ENCODE measurements at regions not wholly inside any gene's neighbourhood (a gene's known extent, or its start where the extent isn't known, plus 50 kb on each side); places are given as distances from the start of the nearest gene placed in this dataset.
A peak's percentile ranks its signal among the peaks of the same experiment; 100 is the strongest.

DNA sequence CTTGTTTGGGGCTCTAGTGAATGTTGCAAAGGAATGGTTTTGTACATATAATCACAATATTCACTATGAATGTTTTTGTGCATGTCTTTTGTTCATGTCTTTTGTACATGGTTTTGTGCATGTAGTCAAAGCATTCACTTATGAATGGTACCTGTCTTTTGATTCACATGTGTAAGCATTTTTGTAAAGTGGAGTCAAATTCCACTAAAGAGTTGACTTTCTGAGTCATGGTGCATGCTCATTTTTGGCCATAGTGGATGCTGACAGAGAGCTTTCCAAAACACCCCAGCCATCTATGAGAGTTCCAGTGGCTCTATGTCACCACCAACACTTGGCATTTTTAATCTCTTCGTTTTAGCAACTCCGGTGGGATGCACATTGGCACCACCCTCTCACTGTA is 1185.9 kb upstream of the TMEM132C start:
- ATAC-seq = no peak
- DNase-seq = no peak
- intact Hi-C loops (cut with micrococcal nuclease) = no loop called here

DNA sequence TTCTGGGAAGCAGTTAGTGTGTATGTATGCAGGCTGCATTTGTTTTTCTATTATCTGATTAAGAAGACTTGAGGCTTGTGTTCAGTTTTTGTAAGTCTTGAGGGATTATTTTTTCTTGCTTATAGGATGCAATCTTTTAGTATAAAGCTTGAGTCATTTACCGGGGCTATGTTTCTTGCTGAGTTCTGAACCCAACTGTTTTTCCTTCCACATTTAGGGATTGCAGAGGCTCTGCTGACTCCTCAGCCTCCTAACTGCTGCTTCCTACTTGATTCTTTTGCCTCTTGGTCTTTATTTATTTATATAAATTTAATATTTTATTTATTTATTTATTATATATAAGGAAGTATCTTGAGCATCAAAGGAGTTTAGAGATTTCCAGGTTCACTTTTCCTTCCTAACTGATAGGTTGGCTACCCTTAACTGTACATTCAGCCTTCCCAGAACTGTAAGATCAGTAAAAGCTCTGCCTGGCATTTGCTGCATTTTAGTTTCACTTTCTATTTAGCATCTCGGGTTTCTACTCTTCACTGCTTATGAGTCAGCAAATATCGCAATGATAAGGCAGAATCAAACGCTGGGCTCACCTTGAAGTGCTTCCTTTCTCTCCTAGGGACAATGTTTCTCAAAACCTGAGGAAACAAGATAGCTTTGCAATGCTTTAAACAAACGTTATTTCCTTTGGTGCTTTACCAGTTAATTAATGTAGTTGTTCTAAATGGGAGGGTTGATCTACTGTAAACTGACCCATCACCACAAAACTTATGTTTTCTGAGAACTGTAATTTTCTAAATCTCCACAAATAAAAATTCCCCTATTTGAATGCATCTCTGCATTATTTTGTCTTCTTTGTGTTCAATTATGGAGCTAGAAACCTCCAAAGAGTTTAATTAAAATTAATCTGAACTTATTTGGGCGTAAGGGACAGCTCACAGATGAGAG is 1183.7 kb upstream of the TMEM132C start:
- intact Hi-C loops (cut with micrococcal nuclease) = no loop called here
- ATAC-seq (peak; percentile 73), DNase-seq (no peak)

DNA sequence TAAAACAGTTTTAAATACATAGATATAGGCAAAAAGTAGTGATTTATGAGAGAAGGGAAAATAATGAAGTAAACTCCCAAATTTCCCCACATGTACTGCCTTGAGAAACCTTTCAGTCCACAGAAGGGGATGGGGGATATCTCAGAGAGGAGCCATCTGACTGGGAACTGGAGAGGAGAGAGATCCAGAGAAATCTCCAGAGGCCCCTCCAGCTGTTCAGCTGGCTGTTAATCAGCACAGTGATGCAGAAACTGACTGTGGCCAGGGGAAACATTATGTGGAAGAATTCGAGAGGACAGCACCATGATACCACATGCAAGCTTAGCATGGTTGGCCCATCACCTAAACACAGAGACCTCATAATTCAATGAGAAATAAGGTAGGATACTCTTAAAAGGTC is 1165.9 kb upstream of the TMEM132C start:
- DNase-seq (no peak), ATAC-seq (no peak)
- intact Hi-C loops (cut with micrococcal nuclease) = no loop called here

DNA sequence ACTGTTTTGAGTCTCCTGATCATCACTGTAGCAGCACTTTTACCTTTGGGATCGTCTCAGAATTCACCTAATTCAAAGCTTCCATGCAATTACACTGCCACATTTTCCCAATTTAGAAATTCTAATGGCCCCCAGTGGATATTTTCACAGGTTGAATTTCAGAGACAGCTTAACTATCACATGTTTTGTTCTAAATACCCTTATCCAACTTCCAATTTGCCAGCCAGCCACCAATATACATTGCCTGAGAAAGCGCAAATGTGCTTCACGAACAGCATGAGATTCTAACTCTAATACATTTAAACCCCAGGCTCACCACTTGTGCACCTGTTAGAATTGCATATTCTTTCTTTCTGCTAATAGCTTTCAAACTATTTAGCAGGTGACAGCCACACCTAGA is 1160.9 kb upstream of the TMEM132C start:
- ATAC-seq = no peak
- intact Hi-C loops (cut with micrococcal nuclease) = no loop called here
- DNase-seq = no peak

DNA sequence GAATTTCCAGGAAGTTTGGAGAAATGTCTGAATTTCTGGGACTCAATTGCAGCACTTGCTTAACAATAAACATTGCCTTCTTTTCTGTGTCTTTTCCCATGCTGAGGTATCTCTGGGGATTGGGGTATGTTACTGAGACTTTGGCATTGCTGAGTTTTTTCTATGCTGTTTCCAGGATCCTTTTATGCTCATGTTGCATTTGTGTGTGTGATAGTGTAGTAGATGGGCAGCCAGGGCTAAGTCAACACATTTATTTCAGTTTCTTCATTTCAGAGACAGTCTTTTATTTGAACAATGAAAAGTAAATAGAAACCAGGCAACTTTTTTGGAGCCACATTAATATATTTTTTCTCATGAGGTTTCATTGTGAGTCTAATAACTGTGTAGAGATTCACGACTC is 1160.3 kb upstream of the TMEM132C start:
- DNase-seq (no peak), ATAC-seq (no peak)
- intact Hi-C loops (cut with micrococcal nuclease) = no loop called here

DNA sequence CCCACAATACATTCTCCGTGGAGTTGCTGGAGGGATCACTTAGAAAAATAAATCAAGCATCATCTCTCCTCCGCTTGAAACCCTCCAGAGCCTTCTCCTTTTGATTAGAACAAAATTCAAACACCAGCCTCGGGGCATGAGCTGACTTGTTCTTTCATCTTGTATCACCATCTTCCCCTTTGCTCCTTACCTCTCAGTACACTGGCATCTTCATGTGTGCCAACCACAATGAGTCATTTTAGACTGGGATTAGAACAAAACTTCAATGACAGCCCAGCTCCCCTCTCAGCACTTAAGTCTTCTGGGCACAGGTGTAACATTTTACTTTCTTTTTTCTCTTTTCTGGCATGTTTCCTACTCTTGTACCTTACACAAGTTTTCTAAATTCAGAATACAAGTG is 1159.2 kb upstream of the TMEM132C start:
- intact Hi-C loops (cut with micrococcal nuclease) = no loop called here
- ATAC-seq (no peak), DNase-seq (no peak)

DNA sequence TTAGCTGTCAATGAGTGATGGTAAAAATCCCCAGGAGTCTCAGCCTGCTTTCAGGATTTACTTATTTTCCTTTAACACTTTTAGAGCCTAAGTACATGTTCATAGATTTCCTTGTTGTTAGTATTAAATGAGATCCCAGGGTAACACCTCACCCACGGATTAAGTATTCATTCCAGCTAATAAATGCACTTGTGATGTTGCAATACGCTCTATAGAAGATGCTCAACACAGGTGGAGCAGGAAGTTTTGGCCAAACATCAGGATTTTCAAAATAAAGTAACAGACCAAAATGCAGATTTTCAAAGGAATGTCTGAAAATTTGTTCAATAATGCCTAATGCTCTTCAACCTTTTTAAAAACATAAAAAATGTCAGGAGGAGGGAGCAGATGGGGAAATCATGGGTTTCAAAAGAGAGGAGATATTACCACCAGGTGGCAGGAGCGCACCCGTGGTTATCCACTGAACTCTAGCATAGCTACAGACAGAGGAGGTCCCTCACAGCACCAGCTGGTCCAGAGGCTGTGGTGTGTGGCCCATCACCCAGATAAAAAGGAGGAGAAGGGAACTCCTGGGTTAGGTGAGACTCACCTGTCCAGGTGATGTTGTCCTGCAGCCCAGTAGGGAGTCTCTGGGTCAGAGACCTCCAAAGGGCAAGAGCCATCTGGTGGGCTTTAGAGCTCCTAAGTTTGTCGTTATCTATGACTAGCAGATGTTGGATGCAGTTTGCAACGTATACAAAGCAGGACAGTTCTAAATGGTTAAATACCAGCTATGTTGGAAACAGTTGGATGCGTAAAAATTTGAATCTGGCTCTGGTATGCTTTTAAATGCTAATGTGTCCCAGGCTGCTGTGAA is 1158.4 kb upstream of the TMEM132C start:
- ATAC-seq = peak; percentile 55
- intact Hi-C loops (cut with micrococcal nuclease) = no loop called here
- DNase-seq = peak; percentile 57

DNA sequence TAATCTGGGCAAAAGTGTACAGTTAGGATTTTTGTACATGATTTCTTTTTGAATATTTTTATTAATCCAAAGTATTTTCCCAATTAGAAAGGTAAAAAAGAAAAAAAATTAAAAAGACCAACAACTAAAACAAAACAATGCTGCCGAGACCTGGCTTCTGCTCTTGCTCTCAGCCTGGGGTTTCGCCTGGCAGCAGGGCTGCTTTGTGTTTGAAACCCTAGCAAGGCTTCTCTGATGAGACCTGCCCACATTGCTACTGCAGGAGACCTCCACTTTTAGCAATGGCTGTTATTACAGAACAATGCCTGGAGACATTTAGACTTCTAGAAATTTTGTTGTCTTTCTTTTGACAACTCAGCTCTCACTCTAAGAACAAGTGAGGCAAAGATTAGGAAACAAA is 1153.0 kb upstream of the TMEM132C start:
- intact Hi-C loops (cut with micrococcal nuclease) = loop anchor here (10.0 kb wide), 1 partner anchor 171 kb away; no protein-coding TSS in a partner anchor
- DNase-seq (no peak), ATAC-seq (no peak)

DNA sequence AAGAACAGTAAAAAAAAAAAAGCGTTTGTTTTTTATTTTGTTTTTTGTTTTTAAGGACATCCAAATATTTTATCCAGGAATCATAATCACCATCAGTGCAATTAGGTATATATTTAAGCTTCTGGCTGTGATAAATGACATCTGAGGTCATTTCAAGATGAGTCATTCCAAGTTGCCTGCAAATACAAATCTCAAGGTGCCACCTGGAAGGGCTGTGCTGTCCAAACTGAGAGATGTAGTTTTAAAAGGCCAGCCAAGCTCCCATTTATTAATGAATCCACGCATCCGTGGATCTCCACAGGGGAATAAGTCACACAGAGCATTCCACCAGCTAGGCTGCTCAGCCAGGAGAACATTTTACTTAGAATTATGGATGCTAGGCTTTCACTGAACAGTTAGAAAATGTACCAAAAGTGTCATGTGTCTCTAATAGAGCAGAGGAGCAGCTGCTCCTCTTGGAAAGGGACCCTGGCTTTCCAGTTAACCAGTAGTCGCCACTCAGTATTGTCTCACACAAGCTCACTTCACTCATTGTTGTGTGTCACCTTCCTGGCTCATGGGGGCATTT is 1151.4 kb upstream of the TMEM132C start:
- intact Hi-C loops (cut with micrococcal nuclease) = loop anchor here (10.0 kb wide), 1 partner anchor 169 kb away; no protein-coding TSS in a partner anchor
- DNase-seq = no peak
- ATAC-seq = no peak

DNA sequence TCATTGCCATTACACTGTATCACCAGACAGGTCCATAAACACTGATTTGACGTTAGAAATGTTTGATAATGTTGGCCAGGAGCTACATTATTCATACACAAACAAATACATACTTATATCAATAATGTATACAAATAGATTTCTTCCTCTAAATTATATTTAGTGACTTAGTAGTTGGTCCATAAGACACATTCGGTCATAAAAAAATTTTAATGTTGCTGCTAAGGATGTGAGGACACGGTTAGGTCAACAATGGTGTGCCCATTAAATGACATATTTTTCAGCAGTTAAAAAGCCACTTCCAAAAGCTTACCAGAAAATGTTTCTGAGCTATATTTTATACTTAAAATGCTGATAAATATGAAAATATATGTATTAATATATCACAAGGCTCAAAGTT is 1148.7 kb upstream of the TMEM132C start:
- ATAC-seq (no peak), DNase-seq (no peak)
- intact Hi-C loops (cut with micrococcal nuclease) = loop anchor here (10.0 kb wide), 1 partner anchor 167 kb away; no protein-coding TSS in a partner anchor

DNA sequence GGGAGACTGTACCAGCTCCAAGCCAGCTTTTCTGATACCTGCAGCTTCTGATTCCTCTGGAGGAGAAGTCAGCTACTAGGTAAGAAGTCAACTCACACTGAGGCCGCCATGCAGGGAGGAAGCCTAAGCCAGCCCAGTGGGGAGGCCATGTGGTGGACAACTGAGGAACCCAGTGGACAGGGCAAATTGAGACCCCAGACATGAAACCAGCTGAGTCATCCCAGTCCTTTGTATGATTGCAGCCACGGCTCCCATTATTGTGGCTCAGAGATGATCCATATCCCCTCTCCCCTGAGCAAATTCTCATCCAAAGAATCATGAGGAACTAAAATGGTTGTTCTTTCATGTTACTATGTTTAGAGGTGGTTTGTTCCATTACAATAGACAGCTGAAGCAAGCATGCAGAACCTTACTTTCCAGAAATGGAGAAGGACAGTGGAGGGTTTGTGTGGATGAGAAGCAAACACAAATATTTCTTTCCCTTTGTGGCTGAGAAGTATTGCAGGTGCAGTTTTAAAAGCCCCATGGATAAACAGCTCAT is 1147.3 kb upstream of the TMEM132C start:
- DNase-seq (no peak), ATAC-seq (no peak)
- intact Hi-C loops (cut with micrococcal nuclease) = loop anchor here (10.0 kb wide), 1 partner anchor 165 kb away; no protein-coding TSS in a partner anchor

DNA sequence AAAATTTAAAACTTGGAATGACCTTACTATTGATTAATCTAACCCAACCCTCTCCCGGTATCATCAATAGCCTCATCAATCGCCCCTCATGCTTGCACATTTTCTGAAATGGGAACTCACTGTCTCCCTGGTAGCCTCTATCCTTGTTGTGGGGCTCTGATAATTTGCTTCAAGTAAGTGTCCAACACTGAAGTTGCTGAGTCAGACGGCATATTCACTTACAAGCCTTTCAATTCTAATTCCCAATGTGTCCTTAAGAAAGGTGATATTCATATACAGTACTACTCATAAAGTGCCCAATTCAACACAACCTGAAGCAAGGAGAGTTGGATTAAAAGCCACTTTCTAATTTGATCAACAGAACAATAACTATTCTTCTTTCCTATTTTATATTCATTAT is 1146.1 kb upstream of the TMEM132C start:
- no peak for ATAC-seq
- intact Hi-C loops (cut with micrococcal nuclease) = no loop called here

DNA sequence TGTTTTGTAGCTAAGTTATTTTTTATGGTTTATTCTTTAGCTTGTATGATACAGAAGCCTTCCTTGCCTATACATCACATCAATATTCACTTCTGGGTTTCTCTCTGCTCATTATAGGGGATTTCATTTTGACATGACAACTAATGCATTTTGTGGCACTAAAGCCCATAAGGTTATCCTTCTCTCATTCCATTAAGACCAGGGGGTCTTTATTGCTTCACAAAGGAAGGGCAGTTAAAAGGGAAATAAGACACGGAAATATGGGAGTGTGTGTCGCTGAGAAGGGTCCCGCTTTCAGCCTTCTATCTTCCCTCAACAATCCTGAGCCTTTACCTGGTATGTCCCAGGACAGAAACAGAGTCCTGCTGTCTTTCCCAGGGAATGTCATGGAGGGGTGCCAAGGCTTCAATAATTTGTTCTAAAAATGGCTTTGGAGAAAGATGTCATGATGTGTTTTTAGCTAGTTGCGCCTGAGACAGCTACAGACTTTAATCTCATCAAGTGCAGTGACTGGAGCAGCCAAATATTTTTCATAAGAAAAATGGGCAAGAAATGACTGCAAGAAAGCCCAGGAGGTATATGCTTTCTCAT is 1145.4 kb upstream of the TMEM132C start:
- DNase-seq = no peak
- intact Hi-C loops (cut with micrococcal nuclease) = no loop called here
- no peak for ATAC-seq

More for the DNA sequence above, 1146.1 kb upstream of the TMEM132C start:
- no peak for DNase-seq

DNA sequence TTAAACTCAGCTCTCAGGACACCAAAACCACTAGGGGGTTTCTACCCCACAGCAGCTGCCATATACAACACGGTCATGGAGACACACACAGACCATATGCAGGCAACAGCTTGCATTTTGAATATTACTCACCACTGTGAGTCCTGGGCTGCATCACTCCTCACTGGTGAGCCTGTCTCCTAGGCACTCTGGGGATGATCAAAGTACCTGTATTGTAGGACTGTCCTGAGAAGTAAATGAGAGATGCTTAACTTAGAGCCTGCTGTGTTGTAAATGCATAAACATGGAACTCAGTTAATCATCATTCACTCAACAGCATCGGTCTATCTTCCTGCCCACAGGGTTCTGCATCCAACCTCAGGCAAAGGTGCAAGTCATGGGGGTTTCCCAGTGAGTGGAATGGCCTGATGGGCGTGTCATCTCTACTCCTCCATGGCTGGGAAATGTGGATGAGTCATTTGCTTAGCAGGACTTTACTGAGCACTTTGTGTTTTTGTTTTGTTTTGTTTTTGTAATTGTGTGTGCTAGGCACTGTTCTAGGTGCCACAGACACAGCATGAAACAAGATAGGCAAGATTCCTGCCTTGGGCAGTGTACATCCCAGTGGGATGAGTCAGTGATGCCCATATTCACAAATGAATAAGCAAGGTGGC is 1141.2 kb upstream of the TMEM132C start:
- intact Hi-C loops (cut with micrococcal nuclease) = no loop called here
- no peak for DNase-seq
- ATAC-seq = no peak

DNA sequence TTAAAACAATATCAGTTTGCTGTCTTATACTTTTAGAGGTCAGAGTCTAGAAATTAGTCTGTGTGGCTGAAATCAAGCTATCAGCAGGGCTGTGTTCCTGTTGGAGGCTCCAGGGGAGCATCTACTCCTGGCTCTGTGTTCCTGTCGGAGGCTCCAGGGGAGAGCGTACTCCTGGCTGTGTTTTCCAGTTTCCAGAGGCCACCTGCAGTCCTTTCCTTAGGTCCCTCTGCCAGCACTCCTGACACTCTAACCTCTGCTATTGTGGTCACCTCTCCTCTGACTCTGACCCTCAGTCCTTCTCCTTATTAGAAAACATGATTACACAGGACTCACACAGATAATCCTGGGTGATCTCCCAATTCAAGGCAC is 1140.7 kb upstream of the TMEM132C start:
- DNase-seq (no peak), ATAC-seq (no peak)
- intact Hi-C loops (cut with micrococcal nuclease) = no loop called here

DNA sequence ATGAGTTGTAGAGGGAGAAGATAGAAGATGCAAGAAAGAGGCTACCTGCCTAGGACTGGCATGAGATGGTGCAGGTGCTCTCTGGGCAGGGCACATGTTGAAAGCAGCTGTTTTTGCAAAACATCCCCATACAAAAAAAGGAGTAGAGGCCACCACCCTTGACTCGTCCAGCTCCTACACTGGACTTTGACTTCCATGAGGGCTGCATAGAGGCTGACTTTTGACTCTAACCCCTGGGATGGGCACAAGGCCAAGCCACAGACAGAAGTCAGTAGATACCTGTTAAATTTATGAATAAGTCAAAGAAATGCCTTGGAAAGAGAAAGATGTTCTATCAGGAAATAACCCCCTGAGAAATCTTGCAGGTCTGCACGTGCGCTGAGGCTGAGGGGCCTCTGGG is 1139.1 kb upstream of the TMEM132C start:
- DNase-seq (no peak), ATAC-seq (no peak)
- intact Hi-C loops (cut with micrococcal nuclease) = no loop called here

DNA sequence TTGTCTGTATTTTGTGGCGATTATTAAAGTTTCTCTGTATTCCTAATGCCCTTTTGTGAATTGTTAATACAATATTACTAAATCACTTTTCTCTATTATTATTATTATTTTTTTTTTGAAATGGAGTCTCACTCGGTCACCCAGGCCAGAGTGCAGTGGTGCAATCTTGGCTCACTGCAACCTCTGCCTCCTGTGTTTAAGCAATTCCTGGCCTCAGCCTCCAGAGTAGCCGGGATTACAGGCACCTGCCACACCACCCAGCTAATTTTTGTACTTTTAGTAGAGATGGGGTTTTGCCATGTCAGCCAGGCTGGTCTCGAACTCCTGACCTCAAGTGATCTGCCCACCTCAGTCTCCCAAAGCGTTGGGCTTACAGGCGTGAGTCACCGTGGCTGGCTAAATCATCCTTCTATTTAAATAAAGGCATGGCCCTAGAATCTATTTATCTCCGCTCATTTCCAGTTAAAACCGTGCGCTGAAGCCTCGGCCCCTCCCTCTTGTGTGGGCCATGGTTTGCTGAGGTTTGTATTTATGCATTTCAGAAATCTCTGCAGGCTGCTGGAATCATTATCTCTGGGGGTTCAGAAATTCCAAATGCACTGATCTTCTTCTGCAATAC is 1136.4 kb upstream of the TMEM132C start:
- DNase-seq (no peak), ATAC-seq (no peak)
- intact Hi-C loops (cut with micrococcal nuclease) = no loop called here

DNA sequence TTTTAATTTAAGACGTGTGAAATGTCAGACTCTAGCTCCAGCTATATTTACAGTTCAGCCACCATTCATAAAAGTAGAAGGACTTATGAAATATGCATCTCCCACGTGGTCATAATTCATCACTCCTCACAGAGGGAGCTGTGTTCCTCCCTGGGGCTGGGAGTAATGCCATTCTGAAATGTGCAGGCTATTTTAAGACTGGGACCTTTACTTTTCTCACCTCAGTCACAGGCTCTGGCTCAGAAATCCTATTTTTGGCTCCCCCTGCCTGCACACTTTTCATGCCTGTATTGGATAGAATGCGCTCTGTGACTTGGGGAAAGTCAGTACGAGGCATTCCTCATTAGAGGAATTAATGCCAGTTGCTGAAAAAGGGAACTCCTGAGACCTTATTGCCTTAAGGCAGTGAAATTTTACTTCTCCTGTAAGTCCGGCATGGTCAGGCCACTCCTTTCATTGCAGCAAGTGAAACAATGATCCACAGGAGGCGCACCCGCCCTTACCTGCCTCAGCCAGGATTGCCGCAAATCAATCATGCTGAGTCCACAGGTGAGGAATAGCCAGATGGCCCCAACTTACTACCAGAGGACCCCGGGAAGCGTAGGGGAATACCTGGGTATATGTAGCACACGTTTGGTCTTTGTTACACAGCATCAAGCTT is 1133.2 kb upstream of the TMEM132C start:
- intact Hi-C loops (cut with micrococcal nuclease) = no loop called here
- ATAC-seq (peak; percentile 88), DNase-seq (no peak)
